Posterior vena cava (tissue), 2 donors: ENCODE measurements at regions not wholly inside any gene's neighbourhood (a gene's known extent, or its start where the extent isn't known, plus 50 kb on each side); places are given as distances from the start of the nearest gene placed in this dataset.
"Not testable (repeated sequence)": the region's sequence is repeated elsewhere in the genome, so short reads cannot be mapped to it uniquely, and the experiment has no call there.

ENCODE experiments used
- DNase-seq: peaks from one replicate; pipeline ENCODE4 v3.0.0-alpha.2; 2020; ENCODE audit warnings: low spot score
- intact Hi-C, 2 donors: fragments of 100-400 bp; cut with DNase I; formaldehyde crosslinking; loops; one replicate each; pipeline versions ENCODE4 v1.14.1 to v1.14.2; 2022 to 2023
- donor health status: DM: yes; HTN: yes; CAD: no.
- donor health status: DM: yes; HTN: yes; CAD: no.

GRCh38 chr14:53401646-53402045 is 248.5 kb upstream of the DDHD1 start:
- DNase-seq, result no peak
- intact Hi-C loops, result no loop called here

GRCh38 chr14:53399057-53399456 is 245.9 kb upstream of the DDHD1 start:
- DNase-seq, result no peak
- intact Hi-C loops, result no loop called here

- intact Hi-C loops, result no loop called here
- no peak for DNase-seq
These were observed 245.5 kb upstream of the DDHD1 start for GRCh38 chr14:53398616-53399015.

GRCh38 chr14:53395267-53395666 is 242.1 kb upstream of the DDHD1 start:
- DNase-seq, intact Hi-C loops: not testable (repeated sequence)

GRCh38 chr14:53391631-53392285 is 238.6 kb upstream of the DDHD1 start:
- DNase-seq, result no peak
- intact Hi-C loops, result no loop called here

- intact Hi-C loops, result no loop called here
- DNase-seq, result no peak
These were observed 238.0 kb upstream of the DDHD1 start for GRCh38 chr14:53391156-53391555.

- intact Hi-C loops, result no loop called here
- DNase-seq, result no peak
These were observed 236.9 kb upstream of the DDHD1 start for GRCh38 chr14:53390008-53390407.

GRCh38 chr14:53389202-53389601 is 236.1 kb upstream of the DDHD1 start:
- no peak for DNase-seq
- intact Hi-C loops, result no loop called here

- DNase-seq, result no peak
- intact Hi-C loops, result no loop called here
These were observed 233.2 kb upstream of the DDHD1 start for GRCh38 chr14:53386362-53386761.

GRCh38 chr14:53384536-53384935 is 231.4 kb upstream of the DDHD1 start:
- intact Hi-C loops, result no loop called here
- DNase-seq, result no peak

GRCh38 chr14:53384073-53384472 is 230.9 kb upstream of the DDHD1 start:
- intact Hi-C loops, result no loop called here

GRCh38 chr14:53381895-53382294 is 228.8 kb upstream of the DDHD1 start:
- intact Hi-C loops, result no loop called here
- DNase-seq, result no peak

More at GRCh38 chr14:53384073-53384472, 230.9 kb upstream of the DDHD1 start:
- no peak for DNase-seq

GRCh38 chr14:53380867-53381225 is 227.7 kb upstream of the DDHD1 start:
- intact Hi-C loops, result no loop called here
- DNase-seq, result no peak

- intact Hi-C loops, result no loop called here
- DNase-seq, result no peak
These were observed 227.1 kb upstream of the DDHD1 start for GRCh38 chr14:53380052-53380866.

GRCh38 chr14:53378142-53378541 is 225.0 kb upstream of the DDHD1 start:
- intact Hi-C loops, result no loop called here

GRCh38 chr14:53376064-53376463 is 222.9 kb upstream of the DDHD1 start:
- no peak for DNase-seq
- intact Hi-C loops, result no loop called here

More at GRCh38 chr14:53378142-53378541, 225.0 kb upstream of the DDHD1 start:
- no peak for DNase-seq

- DNase-seq, result no peak
- intact Hi-C loops, result no loop called here
These were observed 222.5 kb upstream of the DDHD1 start for GRCh38 chr14:53375599-53375998.

- DNase-seq, result no peak
- intact Hi-C loops, result no loop called here
These were observed 215.6 kb upstream of the DDHD1 start for GRCh38 chr14:53368711-53369201.

GRCh38 chr14:53368066-53368465 is 214.9 kb upstream of the DDHD1 start:
- intact Hi-C loops, result no loop called here

GRCh38 chr14:53367644-53368026 is 214.5 kb upstream of the DDHD1 start:
- no peak for DNase-seq
- intact Hi-C loops, result no loop called here

More at GRCh38 chr14:53368066-53368465, 214.9 kb upstream of the DDHD1 start:
- no peak for DNase-seq
